ENCODE measurements at regions not wholly inside any gene's neighbourhood (a gene's known extent, or its start where the extent isn't known, plus 50 kb on each side); places are given as distances from the start of the nearest gene placed in this dataset.
"Not testable (repeated sequence)": the region's sequence is repeated elsewhere in the genome, so short reads cannot be mapped to it uniquely, and the experiment has no call there.

GRCh38 chr16:26593700-26594099, 473.0 kb upstream of the C16orf82 start:
- DNase-seq (ENCODE audit: low read depth), result no peak
- H3K4me3 ChIP-seq (ENCODE audit: low read depth, low read length), result no peak overlapping the region
- TF ChIP-seq, protein P1, sequence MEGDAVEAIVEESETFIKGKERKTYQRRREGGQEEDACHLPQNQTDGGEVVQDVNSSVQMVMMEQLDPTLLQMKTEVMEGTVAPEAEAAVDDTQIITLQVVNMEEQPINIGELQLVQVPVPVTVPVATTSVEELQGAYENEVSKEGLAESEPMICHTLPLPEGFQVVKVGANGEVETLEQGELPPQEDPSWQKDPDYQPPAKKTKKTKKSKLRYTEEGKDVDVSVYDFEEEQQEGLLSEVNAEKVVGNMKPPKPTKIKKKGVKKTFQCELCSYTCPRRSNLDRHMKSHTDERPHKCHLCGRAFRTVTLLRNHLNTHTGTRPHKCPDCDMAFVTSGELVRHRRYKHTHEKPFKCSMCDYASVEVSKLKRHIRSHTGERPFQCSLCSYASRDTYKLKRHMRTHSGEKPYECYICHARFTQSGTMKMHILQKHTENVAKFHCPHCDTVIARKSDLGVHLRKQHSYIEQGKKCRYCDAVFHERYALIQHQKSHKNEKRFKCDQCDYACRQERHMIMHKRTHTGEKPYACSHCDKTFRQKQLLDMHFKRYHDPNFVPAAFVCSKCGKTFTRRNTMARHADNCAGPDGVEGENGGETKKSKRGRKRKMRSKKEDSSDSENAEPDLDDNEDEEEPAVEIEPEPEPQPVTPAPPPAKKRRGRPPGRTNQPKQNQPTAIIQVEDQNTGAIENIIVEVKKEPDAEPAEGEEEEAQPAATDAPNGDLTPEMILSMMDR (IDR thresholded peaks at IDR 0.05; ENCODE audit: low read depth, low read length, missing control alignments), result no peak

GRCh38 chr16:26594666-26595065, 472.1 kb upstream of the C16orf82 start:
- TF ChIP-seq, protein P1 (IDR thresholded peaks at IDR 0.05; ENCODE audit: low read depth, low read length, missing control alignments), result no peak
- no peak overlapping the region for H3K4me3 ChIP-seq (ENCODE audit: low read depth, low read length)
- DNase-seq (ENCODE audit: low read depth), result no peak

- TF ChIP-seq, protein P1 (IDR thresholded peaks at IDR 0.05; ENCODE audit: low read depth, low read length, missing control alignments), result no peak
- H3K4me3 ChIP-seq (ENCODE audit: low read depth, low read length), result no peak overlapping the region
- no peak for DNase-seq (ENCODE audit: low read depth)
Measured at GRCh38 chr16:26595199-26595598, 471.5 kb upstream of the C16orf82 start.

GRCh38 chr16:26596033-26596432, 470.7 kb upstream of the C16orf82 start:
- DNase-seq (ENCODE audit: low read depth); H3K4me3 ChIP-seq (ENCODE audit: low read depth, low read length): not testable (repeated sequence)

DNA sequence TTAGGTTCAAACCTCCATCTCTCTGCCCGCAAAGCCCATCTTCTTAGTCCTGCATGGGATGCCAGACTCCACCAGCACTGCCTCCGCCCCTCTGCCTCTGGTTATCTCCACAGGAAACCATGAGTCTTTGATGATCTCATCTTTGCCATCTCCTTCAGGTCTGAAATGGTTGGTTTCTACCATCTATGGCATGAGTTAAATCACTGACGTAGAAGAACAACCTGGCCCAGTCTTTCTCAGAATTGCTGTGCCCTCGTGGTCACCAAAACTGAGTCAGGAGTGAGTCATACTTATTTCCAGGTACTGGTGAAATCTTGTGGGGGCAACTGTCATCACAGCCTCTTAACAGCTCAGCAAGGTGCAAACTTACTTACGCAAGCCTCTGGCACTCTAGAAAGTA, 468.7 kb upstream of the C16orf82 start:
- no peak for DNase-seq (ENCODE audit: low read depth)
- no peak overlapping the region for H3K4me3 ChIP-seq (ENCODE audit: low read depth, low read length)
- TF ChIP-seq, protein P1 (IDR thresholded peaks at IDR 0.05; ENCODE audit: low read depth, low read length, missing control alignments), result no peak

DNA sequence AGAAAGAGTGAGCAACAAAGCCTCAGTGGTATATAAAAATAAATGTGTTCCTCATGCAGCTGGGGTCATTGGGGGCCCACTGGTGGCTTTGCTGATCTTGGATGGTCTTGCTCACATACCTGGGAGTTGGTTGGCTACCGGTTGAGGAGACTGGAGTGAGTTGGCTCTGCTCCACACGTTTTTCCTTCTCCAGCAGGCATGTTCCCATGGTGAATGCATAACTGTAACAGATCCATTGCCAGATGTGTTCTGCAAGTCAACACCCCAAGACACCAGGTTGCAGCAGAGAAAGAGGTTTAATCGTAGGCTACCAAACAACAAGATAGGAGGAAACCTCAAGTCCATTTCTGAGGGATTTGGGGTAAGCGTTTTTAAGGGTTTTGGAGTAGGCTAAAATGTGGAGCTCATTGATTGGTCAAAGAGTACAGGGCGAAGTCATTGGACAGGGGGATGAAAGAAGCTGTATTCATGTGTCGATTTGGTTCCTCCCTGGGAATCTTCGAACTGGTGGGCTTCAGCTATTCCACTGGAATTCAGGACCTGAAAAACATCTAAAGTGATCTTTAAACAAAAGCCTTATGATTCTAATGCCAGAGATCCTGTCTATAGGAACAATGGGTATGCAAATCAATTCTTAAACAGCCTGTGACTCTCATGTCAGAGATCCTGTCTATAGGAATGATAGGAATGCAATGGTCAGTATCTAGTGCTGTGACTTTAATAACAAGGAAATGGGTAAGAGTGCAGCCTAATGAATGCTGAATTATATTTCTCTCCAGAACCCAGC, 467.5 kb upstream of the C16orf82 start:
- no peak for DNase-seq (ENCODE audit: low read depth)
- TF ChIP-seq, protein P1 (IDR thresholded peaks at IDR 0.05; ENCODE audit: low read depth, low read length, missing control alignments), result no peak

DNA sequence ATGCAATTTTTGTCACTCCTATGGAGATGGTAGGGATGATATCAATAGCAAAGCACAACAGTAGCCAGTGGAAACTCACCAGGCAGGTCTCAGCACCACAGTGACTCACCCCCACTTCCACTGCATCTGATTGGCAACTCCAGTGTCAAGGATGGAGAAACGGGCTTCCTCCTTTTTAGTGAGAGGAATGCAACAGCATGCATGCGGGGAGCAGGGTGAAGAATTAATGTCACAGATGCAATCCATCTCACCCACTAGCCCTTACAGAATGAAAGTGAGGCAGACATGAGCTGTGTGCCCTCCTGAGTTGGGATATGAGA, 467.0 kb upstream of the C16orf82 start:
- DNase-seq (ENCODE audit: low read depth), result no peak
- TF ChIP-seq, protein P1 (IDR thresholded peaks at IDR 0.05; ENCODE audit: low read depth, low read length, missing control alignments), result no peak
- H3K4me3 ChIP-seq (ENCODE audit: low read depth, low read length), result no peak overlapping the region

More for the DNA sequence above, 467.5 kb upstream of the C16orf82 start:
- no peak overlapping the region for H3K4me3 ChIP-seq (ENCODE audit: low read depth, low read length)

All from GM12864 (cell line).